Adrenal gland (tissue), 5 donors: ENCODE measurements at regions not wholly inside any gene's neighbourhood (a gene's known extent, or its start where the extent isn't known, plus 50 kb on each side); places are given as distances from the start of the nearest gene placed in this dataset.

Experiments used
- POLR2A ChIP-seq, 2 donors: fragments of 450-650 bp; IDR thresholded peaks; one replicate each; pipeline ENCODE4 v1.6.1; 2017; ENCODE audit warnings: antibody characterized with exemption in 2 of 2, mild to moderate bottlenecking in 2 of 2, moderate library complexity in 1 of 2
- TF ChIP-seq, protein P1 (sequence below), 6 experiments: fragments of 450-650 bp in 4 of 6; fragments of 200-600 bp in 2 of 6; sonication (generic) in 1 of 6; IDR thresholded peaks; 1 replicate in 5 of 6; 2 replicates in 1 of 6; pipeline versions ENCODE4 v1.5.1 to v1.8.0; 2016 to 2021; ENCODE audit warnings: antibody characterized with exemption in 6 of 6, mild to moderate bottlenecking in 2 of 6, moderate library complexity in 1 of 6
- donor health status: DM: no; HTN: no; CAD: no.

DNA sequence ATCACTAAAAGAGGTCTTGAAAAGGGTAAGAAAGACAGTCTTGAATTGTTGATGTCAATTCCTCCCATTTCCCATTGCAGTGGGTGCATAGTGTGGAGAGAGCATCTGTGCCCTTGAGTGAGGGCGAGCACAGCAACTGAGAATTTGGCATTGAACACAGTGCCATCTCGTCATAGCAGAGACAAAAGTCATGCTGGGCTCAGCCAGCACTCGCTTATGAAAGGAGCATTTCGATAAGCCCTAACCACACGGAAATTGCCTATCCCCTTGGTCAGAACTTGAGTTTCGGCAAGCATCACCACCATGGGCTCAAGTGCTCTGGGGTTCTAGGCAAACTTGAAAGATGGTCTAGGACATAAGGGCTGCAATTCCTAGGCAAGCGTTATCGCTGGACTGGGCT lies 712.8 kb upstream of the CDH10 start:
- TF ChIP-seq, protein P1, sequence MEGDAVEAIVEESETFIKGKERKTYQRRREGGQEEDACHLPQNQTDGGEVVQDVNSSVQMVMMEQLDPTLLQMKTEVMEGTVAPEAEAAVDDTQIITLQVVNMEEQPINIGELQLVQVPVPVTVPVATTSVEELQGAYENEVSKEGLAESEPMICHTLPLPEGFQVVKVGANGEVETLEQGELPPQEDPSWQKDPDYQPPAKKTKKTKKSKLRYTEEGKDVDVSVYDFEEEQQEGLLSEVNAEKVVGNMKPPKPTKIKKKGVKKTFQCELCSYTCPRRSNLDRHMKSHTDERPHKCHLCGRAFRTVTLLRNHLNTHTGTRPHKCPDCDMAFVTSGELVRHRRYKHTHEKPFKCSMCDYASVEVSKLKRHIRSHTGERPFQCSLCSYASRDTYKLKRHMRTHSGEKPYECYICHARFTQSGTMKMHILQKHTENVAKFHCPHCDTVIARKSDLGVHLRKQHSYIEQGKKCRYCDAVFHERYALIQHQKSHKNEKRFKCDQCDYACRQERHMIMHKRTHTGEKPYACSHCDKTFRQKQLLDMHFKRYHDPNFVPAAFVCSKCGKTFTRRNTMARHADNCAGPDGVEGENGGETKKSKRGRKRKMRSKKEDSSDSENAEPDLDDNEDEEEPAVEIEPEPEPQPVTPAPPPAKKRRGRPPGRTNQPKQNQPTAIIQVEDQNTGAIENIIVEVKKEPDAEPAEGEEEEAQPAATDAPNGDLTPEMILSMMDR (IDR thresholded peaks at IDR 0.05): no peak
- no peak for TF ChIP-seq POLR2A (IDR thresholded peaks at IDR 0.05)
